ENCODE measurements at regions not wholly inside any gene's neighbourhood (a gene's known extent, or its start where the extent isn't known, plus 50 kb on each side); places are given as distances from the start of the nearest gene placed in this dataset.

GRCh38 chr18:21191596-21192307, 50.3 kb upstream of the GREB1L start (continued):
- TF ChIP-seq GABPA (IDR thresholded peaks at IDR 0.05; ENCODE audit: low read depth): no peak
- no peak for TF ChIP-seq NRF1 (IDR thresholded peaks at IDR 0.05; ENCODE audit: low read depth, low read length)
- no peak for TF ChIP-seq MAX (IDR thresholded peaks at IDR 0.05; ENCODE audit: low read depth)
- no peak for TF ChIP-seq NFIC (IDR thresholded peaks at IDR 0.05; ENCODE audit: borderline replicate concordance)
- no peak for TF ChIP-seq FOXJ3 (CRISPR knock-in tag; IDR thresholded peaks at IDR 0.05)
- TF ChIP-seq RCOR1 (IDR thresholded peaks at IDR 0.05; ENCODE audit: low read length): no peak
- no peak for TF ChIP-seq USF2 (IDR thresholded peaks at IDR 0.05; ENCODE audit: borderline replicate concordance, low read depth, low read length)
- no peak for TF ChIP-seq POLR2AphosphoS5 (IDR thresholded peaks at IDR 0.05; ENCODE audit: low read depth, low read length)
- no peak for TF ChIP-seq FOXM1 (IDR thresholded peaks at IDR 0.05; ENCODE audit: low read depth)
- no peak for TF ChIP-seq GATA2 (CRISPR knock-in tag; IDR thresholded peaks at IDR 0.05)
- TF ChIP-seq PBX3 (IDR thresholded peaks at IDR 0.05): no peak
- peak; percentile 47 for TF ChIP-seq SMC3 (IDR thresholded peaks at IDR 0.05; ENCODE audit: low read depth, low read length)
- TF ChIP-seq YY1 (IDR thresholded peaks at IDR 0.05; ENCODE audit: low read depth): no peak
- TF ChIP-seq CTCF (IDR thresholded peaks at IDR 0.05): peak; percentile 71
- TF ChIP-seq CHD2 (IDR thresholded peaks at IDR 0.05; ENCODE audit: low read length, partially characterized antibody): no peak
- TF ChIP-seq TEAD4 (IDR thresholded peaks at IDR 0.05; ENCODE audit: borderline replicate concordance, insufficient read depth): no peak
- TF ChIP-seq RFX5 (IDR thresholded peaks at IDR 0.05; ENCODE audit: low read length): no peak
- TF ChIP-seq RXRA (IDR thresholded peaks at IDR 0.05; ENCODE audit: borderline replicate concordance, low read depth): no peak
